K562 (cell line): ENCODE measurements at regions not wholly inside any gene's neighbourhood (a gene's known extent, or its start where the extent isn't known, plus 50 kb on each side); places are given as distances from the start of the nearest gene placed in this dataset.

Experiments
- ATAC-seq: fragments of 200-7000 bp; cut with Tn5 transposase; 3 replicates; pipeline ENCODE4 v1.9.1; 2020; ENCODE audit warnings: moderate library complexity
- BruUV-seq: library from RNA; stranded (reverse); fragments of 400-500 nt; replicated peaks from 2 replicates; lab custom pipeline; 2021; lab: Mats Ljungman, UMichigan
- CTCF ChIA-PET: fragments of 300-600 bp; formaldehyde crosslinking; extraction: SDS; loops from one replicate; lab custom pipeline; 2021; ENCODE audit warnings: low intra/inter-chr PET ratio; lab: Yijun Ruan, JAX
- POLR2A ChIA-PET: fragments of 300-600, 350-650 bp; sonication (Branson Sonifier 250); formaldehyde crosslinking; extraction: SDS; loops from one replicate; lab custom pipeline; 2021; ENCODE audit warnings: antibody characterized with exemption, inconsistent platforms; lab: Yijun Ruan, JAX
- DNase-seq, 4 experiments: peaks; one replicate each; pipeline versions ENCODE4 v3.0.0 to v3.0.0-alpha.2; 2011 to 2018; ENCODE audit warnings: low spot score in 3 of 4, mixed read lengths in 3 of 4; ENCODE audit errors: extremely low read depth in 1 of 4
- FAIRE-seq: peaks from 2 replicates; lab custom pipeline; 2011; peaks lifted over from hg19 to GRCh38; lab: Jason Lieb, UNC
- H2AFZ ChIP-seq: 2 replicates; pipeline ENCODE4 v1.6.0; 2011; ENCODE audit warnings: low read depth, low read length, control low read depth, inconsistent platforms
- H3K27ac ChIP-seq: fragments of 200-600 bp; 3 replicates; pipeline ENCODE4 v1.8.0; 2011; ENCODE audit warnings: low read depth, mild to moderate bottlenecking, control low read depth, inconsistent platforms, low read length, moderate library complexity, mixed read lengths; ENCODE audit errors: extremely low read depth
- H3K27me3 ChIP-seq, 2 experiments: fragments of 300-600 bp in 1 of 2; 2 replicates in 1 of 2; 3 replicates in 1 of 2; pipeline versions ENCODE4 v1.6.0 to v1.8.0; 2011; ENCODE audit warnings: inconsistent platforms in 2 of 2, low read length in 2 of 2, mild to moderate bottlenecking in 1 of 2, mixed read lengths in 1 of 2, moderate library complexity in 1 of 2; ENCODE audit not compliant: control insufficient read depth in 2 of 2, insufficient read depth in 2 of 2
- H3K36me3 ChIP-seq: fragments of 300-600 bp; 3 replicates; pipeline ENCODE4 v1.8.0; 2011; ENCODE audit warnings: mild to moderate bottlenecking, low read length, inconsistent platforms; ENCODE audit not compliant: control insufficient read depth, insufficient read depth
- H3K4me1 ChIP-seq, 2 experiments: fragments of 200-600 bp in 1 of 2; replicated peaks in 1 of 2; 2 replicates in 1 of 2; 3 replicates in 1 of 2; pipeline versions ENCODE4 v1.5.1 to v1.8.0; 2011; ENCODE audit warnings: inconsistent platforms in 2 of 2, low read length in 2 of 2, mild to moderate bottlenecking in 1 of 2, mixed read lengths in 1 of 2, moderate library complexity in 1 of 2; ENCODE audit not compliant: control insufficient read depth in 2 of 2, insufficient read depth in 2 of 2
- H3K4me2 ChIP-seq: 2 replicates; pipeline ENCODE4 v1.6.1; 2011; ENCODE audit warnings: low read length, control low read depth, inconsistent platforms, mixed read lengths; ENCODE audit not compliant: insufficient read depth
- H3K4me3 ChIP-seq: fragments of 200-600 bp; sonication (generic), shearing (Covaris generic); 2 replicates; pipeline ENCODE4 v1.5.1; 2016; ENCODE audit warnings: control low read depth, inconsistent platforms
- H3K79me2 ChIP-seq: fragments of 200-600 bp; 3 replicates; pipeline ENCODE4 v1.8.0; 2011; ENCODE audit warnings: low read length, inconsistent platforms; ENCODE audit not compliant: control insufficient read depth, insufficient read depth
- H3K9ac ChIP-seq, 2 experiments: 2 replicates each; pipeline versions ENCODE4 v1.6.0 to v1.6.1; 2011; ENCODE audit warnings: low read depth in 2 of 2, low read length in 2 of 2, control low read depth in 1 of 2, inconsistent platforms in 1 of 2, mild to moderate bottlenecking in 1 of 2, mixed read lengths in 1 of 2; ENCODE audit not compliant: insufficient read depth in 1 of 2
- H3K9me1 ChIP-seq: one replicate; pipeline ENCODE4 v1.6.0; 2011; ENCODE audit warnings: inconsistent platforms, mild to moderate bottlenecking, low read length, moderate library complexity; ENCODE audit not compliant: control insufficient read depth, insufficient read depth
- H3K9me3 ChIP-seq: replicated peaks from 2 replicates; pipeline ENCODE4 v1.5.1; 2011; ENCODE audit warnings: low read depth, low read length, inconsistent platforms; ENCODE audit not compliant: control insufficient read depth, insufficient read depth
- H4K20me1 ChIP-seq: replicated peaks from 2 replicates; pipeline ENCODE4 v1.6.1; 2011; ENCODE audit warnings: low read length, inconsistent platforms, mixed read lengths; ENCODE audit not compliant: control insufficient read depth, insufficient read depth
- ELF4 ChIP-seq: fragments of 450-650 bp; formaldehyde crosslinking; IDR thresholded peaks from 2 replicates; pipeline ENCODE4 v1.4.0; 2022; ENCODE audit warnings: missing genetic modification characterization
- EP300 ChIP-seq: IDR thresholded peaks from 2 replicates; pipeline ENCODE4 v1.6.1; 2012; ENCODE audit warnings: low read length, improper control_type of control experiment
- KDM5B ChIP-seq: fragments of 200-600 bp; sonication (generic); IDR thresholded peaks from 2 replicates; pipeline ENCODE4 v1.6.1; 2012; ENCODE audit warnings: low read depth, mild to moderate bottlenecking, moderate library complexity, low read length, control low read depth, inconsistent platforms; ENCODE audit not compliant: insufficient replicate concordance
- RBBP5 ChIP-seq: fragments of 200-600 bp; sonication (generic); IDR thresholded peaks from 2 replicates; pipeline ENCODE4 v1.6.1; 2012; ENCODE audit warnings: borderline replicate concordance, mild to moderate bottlenecking, low read length, control low read depth, inconsistent platforms; ENCODE audit not compliant: insufficient read depth, poor library complexity, severe bottlenecking
- SOX6 ChIP-seq: fragments of 450-650 bp; IDR thresholded peaks from 2 replicates; pipeline ENCODE4 v1.6.1; 2014; ENCODE audit warnings: mild to moderate bottlenecking
- SRSF3 ChIP-seq: fragments of 200-400 bp; formaldehyde crosslinking; IDR thresholded peaks from 2 replicates; pipeline ENCODE4 v1.6.1; 2016; ENCODE audit warnings: mild to moderate bottlenecking, low read length, moderate library complexity; ENCODE audit not compliant: insufficient read depth
- YY1 ChIP-seq, 3 experiments: IDR thresholded peaks; 2 replicates each; pipeline ENCODE4 v1.6.1; 2011; ENCODE audit warnings: low read length in 2 of 3, mild to moderate bottlenecking in 2 of 3, moderate library complexity in 2 of 3, borderline replicate concordance in 1 of 3, control low read depth in 1 of 3, low read depth in 1 of 3; ENCODE audit not compliant: insufficient read depth in 3 of 3, insufficient replicate concordance in 2 of 3, control insufficient read depth in 1 of 3, insufficient read length in 1 of 3; ENCODE audit errors: extremely low read depth in 1 of 3
- ZBTB7A ChIP-seq: IDR thresholded peaks from 2 replicates; pipeline ENCODE4 v1.6.1; 2011; ENCODE audit warnings: low read depth, mild to moderate bottlenecking, low read length, moderate library complexity, borderline replicate concordance; ENCODE audit not compliant: control insufficient read depth
- ZNF174 ChIP-seq: fragments of 250-450 bp; sonication (Bioruptor Pico); IDR thresholded peaks from 2 replicates; pipeline ENCODE4 v1.4.0; 2020; ENCODE audit warnings: mild to moderate bottlenecking
- ZNF224 ChIP-seq: sonication (generic); formaldehyde crosslinking; IDR thresholded peaks from 2 replicates; pipeline ENCODE4 v1.8.0; 2022; ENCODE audit warnings: mild to moderate bottlenecking, missing genetic modification reagents
- ZNF316 ChIP-seq: fragments of 450-650 bp; IDR thresholded peaks from 2 replicates; pipeline ENCODE4 v1.6.1; 2016
- ZNF592 ChIP-seq: fragments of 450-650 bp; IDR thresholded peaks from 2 replicates; pipeline ENCODE4 v1.6.1; 2017; ENCODE audit warnings: antibody characterized with exemption, mild to moderate bottlenecking
- WGBS: fragments of 100-300 bp; shearing (Covaris generic); methylation state at CpG from one replicate; pipeline ENCODE4 v1.1.6; 2016; ENCODE audit warnings: low coverage, mixed read lengths; ENCODE audit not compliant: insufficient coverage; ENCODE audit errors: missing lambda C conversion rate; 5-methylcytosine and 5-hydroxymethylcytosine counted together
- in situ Hi-C: fragments of 300-500 bp; cut with MboI; formaldehyde crosslinking; loops from 4 replicates; pipeline ENCODE4 v1.15.0; 2018; ENCODE audit warnings: inconsistent platforms, mixed read lengths
- intact Hi-C: fragments of 100-400 bp; cut with micrococcal nuclease; formaldehyde crosslinking; loops from 2 replicates; pipeline ENCODE4 v1.14.2; 2022
- TF ChIP-seq, protein P1 (sequence below): fragments of 250-450 bp; sonication (Bioruptor Pico); IDR thresholded peaks from 2 replicates; pipeline ENCODE4 v1.5.0; 2022; ENCODE audit warnings: mild to moderate bottlenecking

- TF ChIP-seq ZNF592: no peak
- no peak for TF ChIP-seq RBBP5
- no peak for TF ChIP-seq ZNF224 (CRISPR knock-in tag)
- TF ChIP-seq, all 486 proteins: peak for 0
Observed at GRCh38 chr7:46164629-46165028, 243.6 kb upstream of the IGFBP3 start (continued).

DNA sequence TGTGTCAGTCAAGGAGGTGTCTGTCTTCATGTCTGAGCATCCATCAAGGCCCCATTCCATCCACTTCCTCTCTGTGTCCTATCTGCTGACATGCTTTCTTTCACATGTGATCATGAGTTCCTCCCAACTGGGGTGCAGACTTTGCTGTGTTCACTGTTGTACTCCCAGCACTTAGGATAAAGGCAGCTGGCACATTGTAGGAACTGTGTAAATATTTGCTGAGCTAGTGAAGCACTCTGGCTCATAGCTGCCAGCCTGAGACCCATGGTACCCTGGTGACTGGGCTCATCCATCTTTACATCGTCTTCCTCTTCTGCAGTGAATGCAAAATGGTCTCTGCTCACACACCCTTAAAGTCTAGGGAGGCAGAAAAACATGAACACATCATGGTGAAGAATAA, 242.2 kb upstream of the IGFBP3 start:
- no peaks in the 10 kb centered on the region for H3K4me1 ChIP-seq
- no peaks in the 10 kb centered on the region for H3K79me2 ChIP-seq
- BruUV-seq: no TSS peak
- no peak overlapping the region for H3K4me3 ChIP-seq
- in situ Hi-C loops (no loop called here), intact Hi-C loops (no loop called here)
- no peak overlapping the region for H3K9ac ChIP-seq
- WGBS: 0% methylated on average over 1 of the region's 1 CpG
- H2AFZ ChIP-seq: no peak overlapping the region
- FAIRE-seq (no peak), ATAC-seq (no peak), DNase-seq (no peak)
- no peak overlapping the region for H3K27ac ChIP-seq
- H4K20me1 ChIP-seq: no peaks in the 10 kb centered on the region
- CTCF ChIA-PET: no interaction called here
- H3K36me3 ChIP-seq: no peaks in the 10 kb centered on the region
- no peaks in the 10 kb centered on the region for H3K9me1 ChIP-seq
- H3K27me3 ChIP-seq: no peaks in the 10 kb centered on the region
- H3K9me3 ChIP-seq: no peaks in the 10 kb centered on the region
- no peak overlapping the region for H3K4me2 ChIP-seq
- POLR2A ChIA-PET: no interaction called here
- TF ChIP-seq KDM5B: no peak
- no peak for TF ChIP-seq ELF4 (CRISPR knock-in tag)
- TF ChIP-seq ZBTB7A: no peak
- TF ChIP-seq, protein P1, sequence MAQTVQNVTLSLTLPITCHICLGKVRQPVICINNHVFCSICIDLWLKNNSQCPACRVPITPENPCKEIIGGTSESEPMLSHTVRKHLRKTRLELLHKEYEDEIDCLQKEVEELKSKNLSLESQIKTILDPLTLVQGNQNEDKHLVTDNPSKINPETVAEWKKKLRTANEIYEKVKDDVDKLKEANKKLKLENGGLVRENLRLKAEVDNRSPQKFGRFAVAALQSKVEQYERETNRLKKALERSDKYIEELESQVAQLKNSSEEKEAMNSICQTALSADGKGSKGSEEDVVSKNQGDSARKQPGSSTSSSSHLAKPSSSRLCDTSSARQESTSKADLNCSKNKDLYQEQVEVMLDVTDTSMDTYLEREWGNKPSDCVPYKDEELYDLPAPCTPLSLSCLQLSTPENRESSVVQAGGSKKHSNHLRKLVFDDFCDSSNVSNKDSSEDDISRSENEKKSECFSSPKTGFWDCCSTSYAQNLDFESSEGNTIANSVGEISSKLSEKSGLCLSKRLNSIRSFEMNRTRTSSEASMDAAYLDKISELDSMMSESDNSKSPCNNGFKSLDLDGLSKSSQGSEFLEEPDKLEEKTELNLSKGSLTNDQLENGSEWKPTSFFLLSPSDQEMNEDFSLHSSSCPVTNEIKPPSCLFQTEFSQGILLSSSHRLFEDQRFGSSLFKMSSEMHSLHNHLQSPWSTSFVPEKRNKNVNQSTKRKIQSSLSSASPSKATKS (CRISPR knock-in tag): no peak
- no peak for TF ChIP-seq ZNF316
- TF ChIP-seq YY1 (IDR thresholded peaks at IDR 0.05; ENCODE audit: borderline replicate concordance in 1 of 3, control insufficient read depth in 1 of 3, extremely low read depth in 1 of 3, insufficient read depth in 3 of 3, insufficient read length in 1 of 3, insufficient replicate concordance in 2 of 3, low read depth in 1 of 3, low read length in 2 of 3): no peak
- no peak for TF ChIP-seq SOX6
- no peak for TF ChIP-seq ZNF174 (CRISPR knock-in tag)
- no peak for TF ChIP-seq SRSF3
- no peak for TF ChIP-seq EP300
